Transverse colon (tissue), 4 donors: ENCODE measurements at regions not wholly inside any gene's neighbourhood (a gene's known extent, or its start where the extent isn't known, plus 50 kb on each side); places are given as distances from the start of the nearest gene placed in this dataset.

Experiments used
- DNase-seq: peaks from one replicate; pipeline ENCODE4 v3.0.0-alpha.2; 2019
- H3K27ac ChIP-seq, 4 donors: fragments of 200-600 bp; sonication (generic); 2 replicates each; pipeline ENCODE4 v1.5.1; 2016 to 2018; ENCODE audit warnings: inconsistent platforms in 4 of 4
- H3K27me3 ChIP-seq: fragments of 200-600 bp; sonication (generic); 2 replicates; pipeline ENCODE4 v1.5.1; 2017; ENCODE audit warnings: inconsistent platforms
- H3K36me3 ChIP-seq, 4 donors: fragments of 200-600 bp; sonication (generic); 2 replicates each; pipeline ENCODE4 v1.5.1; 2017 to 2019; ENCODE audit warnings: inconsistent platforms in 4 of 4
- H3K4me1 ChIP-seq, 4 donors: fragments of 200-600 bp; sonication (generic); 2 replicates each; pipeline ENCODE4 v1.5.1; 2017 to 2020; ENCODE audit warnings: inconsistent platforms in 4 of 4
- H3K4me3 ChIP-seq, 4 donors: fragments of 200-600 bp; sonication (generic); 1 replicate in 1 of 4; 2 replicates in 3 of 4; pipeline versions ENCODE4 v1.5.1 to v1.6.1; 2017 to 2019; ENCODE audit warnings: inconsistent platforms in 4 of 4
- H3K9me3 ChIP-seq, 2 donors: fragments of 200-600 bp; sonication (generic); 2 replicates each; pipeline ENCODE4 v1.5.1; 2017 to 2019; ENCODE audit warnings: inconsistent platforms in 2 of 2
- EP300 ChIP-seq: sonication (generic); formaldehyde crosslinking; IDR thresholded peaks from one replicate; pipeline ENCODE4 v1.6.1; 2017; ENCODE audit warnings: antibody characterized with exemption, low read depth
- POLR2A ChIP-seq: fragments of 450-650 bp; IDR thresholded peaks from one replicate; pipeline ENCODE4 v1.6.1; 2016; ENCODE audit warnings: antibody characterized with exemption, mild to moderate bottlenecking, moderate library complexity
- POLR2AphosphoS5 ChIP-seq, 3 donors: sonication (generic); formaldehyde crosslinking; IDR thresholded peaks; one replicate each; pipeline ENCODE4 v1.6.1; 2016; ENCODE audit warnings: antibody characterized with exemption in 3 of 3
- whole genome bisulfite sequencing, 2 donors: methylation state at CpG; one replicate each; pipeline ENCODE4 v1.1.5; 2018; ENCODE audit warnings: low coverage in 1 of 2; 5-methylcytosine and 5-hydroxymethylcytosine counted together
- in situ Hi-C, 4 donors: fragments of 200-750 bp; cut with MboI; loops; one replicate each; pipeline versions ENCODE4 v1.15.0 to v1.15.1; 2017; ENCODE audit warnings: low sequenced_read_pairs in 3 of 4, low pct_ligation_motif_present in 1 of 4, low pct_unique_long_range_greater_than_20kb in 1 of 4
- intact Hi-C: fragments of 100-400 bp; cut with DNase I; formaldehyde crosslinking; loops from one replicate; pipeline ENCODE4 v1.15.1; 2023; ENCODE audit warnings: low total_unique reads
- TF ChIP-seq, protein P1 (sequence below), 5 experiments: fragments of 200-600 bp in 3 of 5; fragments of 450-650 bp in 2 of 5; sonication (generic) in 3 of 5; IDR thresholded peaks; 1 replicate in 2 of 5; 2 replicates in 3 of 5; pipeline ENCODE4 v1.5.1; 2016 to 2017; ENCODE audit warnings: antibody characterized with exemption in 5 of 5, inconsistent platforms in 3 of 5, mild to moderate bottlenecking in 2 of 5, moderate library complexity in 1 of 5

DNA sequence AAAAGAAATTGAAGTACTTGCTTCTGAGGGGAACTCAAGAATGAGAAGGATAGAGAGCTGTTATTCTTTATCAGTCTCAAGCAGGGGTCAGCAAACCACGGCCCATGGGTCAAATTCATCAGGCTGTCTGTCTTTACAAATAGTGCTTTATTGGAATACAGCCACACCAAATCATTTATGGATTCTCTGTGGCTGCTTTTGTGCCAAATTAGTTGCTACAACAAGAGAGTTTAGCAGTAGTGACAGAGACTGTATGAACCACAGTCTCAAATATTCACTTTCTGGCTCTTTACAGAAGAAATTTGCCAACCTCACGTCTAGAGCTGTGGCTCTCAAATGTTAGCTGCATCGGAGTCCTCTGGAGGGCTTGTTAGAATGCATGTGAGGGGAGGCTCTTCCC is 258.0 kb upstream of the RARB start:
- TF ChIP-seq EP300: no peak
- no peak for TF ChIP-seq POLR2AphosphoS5 (IDR thresholded peaks at IDR 0.05)
- in situ Hi-C loops (no loop called here), intact Hi-C loops (no loop called here)
- Histone ChIP-seq H3K27ac (no peak overlapping the region), H3K4me3 (no peak overlapping the region), H3K9me3 (peaks cover 3 to 4% of the 10 kb centered on the region in 2 donors), H3K36me3 (no peaks in the 10 kb centered on the region), H3K4me1 (no peaks in the 10 kb centered on the region), H3K27me3 (no peaks in the 10 kb centered on the region)
- DNase-seq: no peak
- 73 to 84% methylated on average over 3 of the region's 3 CpGs for WGBS, 2 donors

DNA sequence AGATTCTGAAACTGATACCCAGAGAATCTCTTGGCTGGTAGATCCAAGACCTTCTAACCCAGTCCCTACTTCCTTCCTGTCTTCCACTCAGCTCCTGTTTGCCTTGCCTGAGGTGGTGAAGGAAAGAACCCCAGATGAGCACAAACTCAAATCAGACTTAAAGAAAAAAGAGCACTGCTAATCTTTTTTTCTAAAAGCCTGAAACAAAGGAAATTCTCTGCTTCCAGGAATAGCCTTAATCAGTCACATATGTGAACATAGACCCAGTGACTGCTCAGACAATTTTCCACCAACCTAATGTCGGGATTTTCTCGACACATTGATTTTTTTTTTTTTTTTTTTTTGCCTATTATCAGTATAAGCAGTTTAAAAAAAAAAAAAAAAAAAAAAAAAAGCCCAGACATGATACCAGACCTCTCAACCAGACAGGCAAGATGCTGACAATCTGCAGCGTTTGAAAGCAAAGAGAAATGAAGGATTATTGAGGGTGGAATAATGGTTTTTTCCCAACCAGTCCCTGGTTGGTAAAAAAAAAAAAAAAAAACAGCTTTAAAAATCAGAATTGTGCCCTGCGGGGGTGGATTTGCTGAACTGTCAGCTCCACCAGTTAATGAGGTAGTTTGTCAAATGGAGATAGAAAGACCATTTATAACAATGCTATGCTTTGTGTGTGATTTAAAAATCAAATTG is 256.8 kb upstream of the RARB start:
- TF ChIP-seq, protein P1, sequence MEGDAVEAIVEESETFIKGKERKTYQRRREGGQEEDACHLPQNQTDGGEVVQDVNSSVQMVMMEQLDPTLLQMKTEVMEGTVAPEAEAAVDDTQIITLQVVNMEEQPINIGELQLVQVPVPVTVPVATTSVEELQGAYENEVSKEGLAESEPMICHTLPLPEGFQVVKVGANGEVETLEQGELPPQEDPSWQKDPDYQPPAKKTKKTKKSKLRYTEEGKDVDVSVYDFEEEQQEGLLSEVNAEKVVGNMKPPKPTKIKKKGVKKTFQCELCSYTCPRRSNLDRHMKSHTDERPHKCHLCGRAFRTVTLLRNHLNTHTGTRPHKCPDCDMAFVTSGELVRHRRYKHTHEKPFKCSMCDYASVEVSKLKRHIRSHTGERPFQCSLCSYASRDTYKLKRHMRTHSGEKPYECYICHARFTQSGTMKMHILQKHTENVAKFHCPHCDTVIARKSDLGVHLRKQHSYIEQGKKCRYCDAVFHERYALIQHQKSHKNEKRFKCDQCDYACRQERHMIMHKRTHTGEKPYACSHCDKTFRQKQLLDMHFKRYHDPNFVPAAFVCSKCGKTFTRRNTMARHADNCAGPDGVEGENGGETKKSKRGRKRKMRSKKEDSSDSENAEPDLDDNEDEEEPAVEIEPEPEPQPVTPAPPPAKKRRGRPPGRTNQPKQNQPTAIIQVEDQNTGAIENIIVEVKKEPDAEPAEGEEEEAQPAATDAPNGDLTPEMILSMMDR (IDR thresholded peaks at IDR 0.05): no peak
- TF ChIP-seq EP300 (no peak), POLR2AphosphoS5 (IDR thresholded peaks at IDR 0.05) (no peak)
- H3K9me3 ChIP-seq: peaks cover 3 to 4% of the 10 kb centered on the region in 2 donors
- DNase-seq: no peak
- WGBS, 2 donors: 69 to 82% methylated on average over 4 of the region's 4 CpGs
- no peak overlapping the region for H3K27ac ChIP-seq
- in situ Hi-C loops (no loop called here), intact Hi-C loops (no loop called here)
- no peak overlapping the region for H3K4me3 ChIP-seq
- H3K4me1 ChIP-seq: no peaks in the 10 kb centered on the region
- no peaks in the 10 kb centered on the region for H3K36me3 ChIP-seq
- no peaks in the 10 kb centered on the region for H3K27me3 ChIP-seq

DNA sequence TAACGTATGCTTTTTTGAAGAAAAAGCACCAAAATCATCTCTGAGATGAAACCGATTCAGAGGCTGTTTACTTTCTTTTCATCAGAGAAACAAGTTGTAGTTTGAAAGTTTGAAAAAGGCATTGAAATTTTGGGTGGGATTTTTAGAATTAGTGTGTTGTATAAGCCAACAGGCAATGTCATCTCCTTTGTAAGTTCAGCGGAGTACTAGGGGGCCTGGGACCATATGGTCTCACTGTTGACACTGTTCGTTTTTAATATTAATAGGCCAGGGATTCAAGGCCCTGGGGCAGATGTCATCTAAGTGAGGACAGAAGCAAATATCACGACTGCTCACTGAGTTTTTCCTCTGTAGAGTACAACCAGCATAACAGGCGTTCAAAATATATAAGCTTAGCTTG is 256.2 kb upstream of the RARB start:
- Histone ChIP-seq H3K9me3 (peaks cover 3 to 4% of the 10 kb centered on the region in 2 donors), H3K4me3 (no peak overlapping the region), H3K27me3 (no peaks in the 10 kb centered on the region), H3K27ac (no peak overlapping the region), H3K4me1 (no peaks in the 10 kb centered on the region), H3K36me3 (no peaks in the 10 kb centered on the region)
- DNase-seq: no peak
- intact Hi-C loops (no loop called here), in situ Hi-C loops (no loop called here)
- TF ChIP-seq POLR2A (no peak), POLR2AphosphoS5 (IDR thresholded peaks at IDR 0.05) (no peak), EP300 (no peak)
- TF ChIP-seq, protein P1 (IDR thresholded peaks at IDR 0.05): no peak
- 82 to 83% methylated on average over 2 to 6 of the region's 6 CpGs for WGBS, 2 donors

DNA sequence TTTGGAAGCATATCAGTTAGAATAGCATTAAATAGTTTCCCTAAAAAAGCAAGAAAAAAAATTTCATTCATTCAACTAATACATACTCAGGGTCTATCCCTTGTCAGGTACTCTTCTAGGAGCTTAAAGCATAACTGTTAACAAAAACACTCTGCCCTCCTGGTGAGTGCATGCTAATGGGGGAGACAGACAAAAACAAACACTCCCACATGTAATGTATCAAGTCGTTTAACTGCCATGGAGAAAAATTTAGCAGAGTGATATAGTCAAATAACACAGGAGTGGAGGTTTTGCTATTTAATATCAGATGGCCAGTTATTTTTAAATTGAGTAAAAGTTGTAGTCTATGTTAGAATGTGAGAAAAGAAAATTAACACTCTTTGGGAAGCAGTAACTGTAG is 254.5 kb upstream of the RARB start:
- intact Hi-C loops (no loop called here), in situ Hi-C loops (no loop called here)
- Histone ChIP-seq H3K4me1 (no peaks in the 10 kb centered on the region), H3K36me3 (no peaks in the 10 kb centered on the region), H3K27me3 (no peaks in the 10 kb centered on the region), H3K4me3 (no peak overlapping the region), H3K9me3 (peaks cover 3 to 4% of the 10 kb centered on the region in 2 donors), H3K27ac (no peak overlapping the region)
- WGBS, 2 donors: 38 to 56% methylated on average over 1 of the region's 1 CpG
- TF ChIP-seq POLR2AphosphoS5 (IDR thresholded peaks at IDR 0.05) (no peak), EP300 (no peak), POLR2A (no peak)
- TF ChIP-seq, protein P1 (IDR thresholded peaks at IDR 0.05): no peak
- no peak for DNase-seq

DNA sequence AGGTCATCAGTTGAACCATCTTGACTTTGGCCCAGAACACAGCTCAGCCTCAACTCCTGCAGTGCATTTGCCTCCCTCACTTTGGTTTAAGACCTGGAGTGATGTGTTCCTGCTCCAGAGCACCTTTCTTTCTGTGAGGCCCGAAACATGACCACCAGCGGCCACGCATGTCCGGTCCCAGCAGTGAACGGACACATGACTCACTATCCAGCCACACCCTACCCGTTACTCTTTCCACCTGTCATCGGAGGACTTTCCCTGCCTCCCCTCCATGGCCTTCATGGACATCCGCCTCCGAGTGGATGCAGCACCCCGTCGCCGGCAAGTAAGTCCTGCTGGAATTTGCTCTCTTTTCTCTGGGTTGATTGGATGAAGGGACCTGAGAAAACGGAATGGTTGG is 253.8 kb upstream of the RARB start:
- TF ChIP-seq EP300 (no peak), POLR2AphosphoS5 (IDR thresholded peaks at IDR 0.05) (no peak), POLR2A (no peak)
- TF ChIP-seq, protein P1 (IDR thresholded peaks at IDR 0.05): no peak
- in situ Hi-C loops: no loop called here
- Histone ChIP-seq H3K9me3 (no peaks in the 10 kb centered on the region), H3K36me3 (no peaks in the 10 kb centered on the region), H3K4me1 (no peaks in the 10 kb centered on the region), H3K4me3 (no peak overlapping the region), H3K27me3 (no peaks in the 10 kb centered on the region), H3K27ac (no peak overlapping the region)
- no peak for DNase-seq
- WGBS, 2 donors: 90 to 92% methylated on average over 2 to 13 of the region's 13 CpGs
- intact Hi-C loops: no loop called here
